ENCODE measurements at regions not wholly inside any gene's neighbourhood (a gene's known extent, or its start where the extent isn't known, plus 50 kb on each side); places are given as distances from the start of the nearest gene placed in this dataset.

GRCh38 chr2:67012165-67012564, 385.0 kb upstream of the ETAA1 start:
- no peak overlapping the region for H2AFZ ChIP-seq (ENCODE audit: low read length)
- no peaks in the 10 kb centered on the region for H3K79me2 ChIP-seq (ENCODE audit: insufficient read depth, low read length)
- no peak overlapping the region for H3K27ac ChIP-seq (ENCODE audit: insufficient read length, low read depth, low read length)
- no peak overlapping the region for H2BK5ac ChIP-seq (ENCODE audit: insufficient read length, low read length)
- H3K9ac ChIP-seq (ENCODE audit: extremely low read depth, insufficient read length, low read length), result no peak overlapping the region
- Mint-ChIP-seq H3K9me3 (no peaks in the 10 kb centered on the region), H3K4me3 (no peak overlapping the region), H3K27me3 (ENCODE audit: low read depth) (no peaks in the 10 kb centered on the region; the same call in 1 of the 2 replicates), H3K27ac (no peak overlapping the region), H3K4me1 (no peaks in the 10 kb centered on the region), H3K36me3 (ENCODE audit: insufficient read depth in 1 of 3, low read depth in 3 of 3) (no peaks in the 10 kb centered on the region)
- no peaks in the 10 kb centered on the region for H3K79me1 ChIP-seq (ENCODE audit: insufficient read depth, low read depth, low read length, poor library complexity, severe bottlenecking)
- H3K4ac ChIP-seq (ENCODE audit: low read depth, low read length), result no peak overlapping the region
- H2BK15ac ChIP-seq (ENCODE audit: low read depth, low read length), result no peak overlapping the region
- H2BK120ac ChIP-seq (ENCODE audit: low read depth, low read length, poor library complexity, severe bottlenecking), result no peak overlapping the region
- H3K23me2 ChIP-seq (ENCODE audit: insufficient read length, low read depth, low read length, poor library complexity, severe bottlenecking), result no peaks in the 10 kb centered on the region
- H3K14ac ChIP-seq (ENCODE audit: insufficient read depth, low read length), result no peak overlapping the region
- no peak for TF ChIP-seq CTCF (conservative IDR thresholded peaks at IDR 0.05)
- H3K4me1 ChIP-seq (ENCODE audit: insufficient read depth, low read length), result no peaks in the 10 kb centered on the region
- H3T11ph ChIP-seq (ENCODE audit: low read length), result no peak overlapping the region
- no peaks in the 10 kb centered on the region for H3K27me3 ChIP-seq (ENCODE audit: insufficient read depth, low read length)
- H2BK12ac ChIP-seq (ENCODE audit: insufficient read length, low read depth, low read length), result no peak overlapping the region
- H4K91ac ChIP-seq (ENCODE audit: insufficient read length, low read depth, low read length), result no peak overlapping the region
- H2AK5ac ChIP-seq (ENCODE audit: insufficient read length, low read length), result no peak overlapping the region
- no peak overlapping the region for H2BK20ac ChIP-seq (ENCODE audit: low read depth, low read length, poor library complexity, severe bottlenecking)
- no peak overlapping the region for H4K8ac ChIP-seq (replicated peaks; ENCODE audit: insufficient read length, low read depth, low read length)
- H3K4me2 ChIP-seq (ENCODE audit: insufficient read depth, insufficient read length, low read length), result no peak overlapping the region
- H3K56ac ChIP-seq (ENCODE audit: insufficient read length, low read depth, low read length), result no peak overlapping the region
- no peaks in the 10 kb centered on the region for H4K20me1 ChIP-seq (ENCODE audit: control insufficient read depth, insufficient read depth, insufficient read length)
- no peak overlapping the region for H4K5ac ChIP-seq (ENCODE audit: insufficient read length, low read depth, low read length)
- H3K23ac ChIP-seq (ENCODE audit: insufficient read length, low read depth, low read length), result no peak overlapping the region
- no CpG with 5 or more reads among the region's 1 CpG for WGBS (ENCODE audit: extremely low coverage, insufficient read length, low lambda C conversion rate)
- DNase-seq, result no peak
- H3K9me3 ChIP-seq (ENCODE audit: control insufficient read depth, low read depth, low read length), result no peaks in the 10 kb centered on the region
- H3K18ac ChIP-seq (ENCODE audit: insufficient read length, low read depth, low read length), result no peak overlapping the region

Measured in H9 (cell line).